Parathyroid adenoma (tissue), 2 donors: ENCODE measurements at regions not wholly inside any gene's neighbourhood (a gene's known extent, or its start where the extent isn't known, plus 50 kb on each side); places are given as distances from the start of the nearest gene placed in this dataset.

Source experiments
- H2AFZ ChIP-seq: fragments of 300-600 bp; sonication (generic); one replicate; pipeline ENCODE4 v1.7.0; 2017; ENCODE audit warnings: antibody characterized with exemption, mild to moderate bottlenecking
- H3K27ac ChIP-seq: fragments of 300-600 bp; sonication (generic); one replicate; pipeline ENCODE4 v1.7.0; 2017
- H3K27me3 ChIP-seq: fragments of 300-600 bp; sonication (generic); one replicate; pipeline ENCODE4 v1.7.0; 2017; ENCODE audit warnings: low read length; ENCODE audit not compliant: control insufficient read depth, insufficient read depth
- H3K36me3 ChIP-seq: fragments of 300-600 bp; sonication (generic); one replicate; pipeline ENCODE4 v1.7.0; 2017; ENCODE audit warnings: low read length; ENCODE audit not compliant: control insufficient read depth, insufficient read depth
- H3K4me1 ChIP-seq: fragments of 300-600 bp; sonication (generic); one replicate; pipeline ENCODE4 v1.7.0; 2017; ENCODE audit warnings: control low read depth
- H3K4me2 ChIP-seq: fragments of 300-600 bp; sonication (generic); one replicate; pipeline ENCODE4 v1.7.0; 2017; ENCODE audit warnings: low read length
- H3K4me3 ChIP-seq: fragments of 300-600 bp; sonication (generic); one replicate; pipeline ENCODE4 v1.7.0; 2017; ENCODE audit warnings: low read depth, low read length
- H3K79me2 ChIP-seq: fragments of 300-600 bp; sonication (generic); one replicate; pipeline ENCODE4 v1.7.0; 2017; ENCODE audit warnings: control low read depth
- H3K9ac ChIP-seq: fragments of 300-600 bp; sonication (generic); one replicate; pipeline ENCODE4 v1.7.0; 2017; ENCODE audit warnings: mild to moderate bottlenecking
- H3K9me3 ChIP-seq: fragments of 300-600 bp; sonication (generic); one replicate; pipeline ENCODE4 v1.7.0; 2017; ENCODE audit warnings: low read length; ENCODE audit not compliant: control insufficient read depth
- TF ChIP-seq, protein P1 (sequence below): fragments of 300-600 bp; sonication (generic); IDR thresholded peaks from one replicate; pipeline ENCODE4 v1.7.0; 2017; ENCODE audit warnings: antibody characterized with exemption, mild to moderate bottlenecking
- donor health status: primary hyperparathyroidism.

DNA sequence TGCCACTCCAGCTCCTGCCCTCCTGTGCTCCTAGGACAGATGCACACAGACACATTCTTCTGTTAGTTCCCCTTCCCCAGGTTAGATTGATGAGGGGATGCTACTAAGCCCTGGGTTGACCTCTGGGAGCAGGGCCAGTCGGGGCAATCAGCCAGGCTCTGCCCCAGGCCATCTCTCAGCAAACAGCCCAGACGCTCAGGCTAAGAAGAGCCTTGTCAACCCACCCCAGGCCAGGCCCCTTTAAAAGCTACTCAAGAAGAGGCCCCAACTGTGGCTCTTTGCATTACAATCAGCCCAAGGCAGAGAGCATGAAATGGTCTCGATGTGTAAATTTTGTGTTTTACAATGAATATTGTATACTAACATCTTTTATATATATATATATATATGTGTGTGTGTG, 107.4 kb downstream of the TFAP2A start:
- H3K36me3 ChIP-seq = no peaks in the 10 kb centered on the region
- no peaks in the 10 kb centered on the region for H3K9me3 ChIP-seq
- no peak overlapping the region for H3K4me2 ChIP-seq
- no peak overlapping the region for H3K4me3 ChIP-seq
- no peaks in the 10 kb centered on the region for H3K4me1 ChIP-seq
- no peaks in the 10 kb centered on the region for H3K79me2 ChIP-seq
- H3K27ac ChIP-seq = no peak overlapping the region
- H3K27me3 ChIP-seq = no peaks in the 10 kb centered on the region
- H2AFZ ChIP-seq = no peak overlapping the region
- no peak overlapping the region for H3K9ac ChIP-seq
- TF ChIP-seq, protein P1, sequence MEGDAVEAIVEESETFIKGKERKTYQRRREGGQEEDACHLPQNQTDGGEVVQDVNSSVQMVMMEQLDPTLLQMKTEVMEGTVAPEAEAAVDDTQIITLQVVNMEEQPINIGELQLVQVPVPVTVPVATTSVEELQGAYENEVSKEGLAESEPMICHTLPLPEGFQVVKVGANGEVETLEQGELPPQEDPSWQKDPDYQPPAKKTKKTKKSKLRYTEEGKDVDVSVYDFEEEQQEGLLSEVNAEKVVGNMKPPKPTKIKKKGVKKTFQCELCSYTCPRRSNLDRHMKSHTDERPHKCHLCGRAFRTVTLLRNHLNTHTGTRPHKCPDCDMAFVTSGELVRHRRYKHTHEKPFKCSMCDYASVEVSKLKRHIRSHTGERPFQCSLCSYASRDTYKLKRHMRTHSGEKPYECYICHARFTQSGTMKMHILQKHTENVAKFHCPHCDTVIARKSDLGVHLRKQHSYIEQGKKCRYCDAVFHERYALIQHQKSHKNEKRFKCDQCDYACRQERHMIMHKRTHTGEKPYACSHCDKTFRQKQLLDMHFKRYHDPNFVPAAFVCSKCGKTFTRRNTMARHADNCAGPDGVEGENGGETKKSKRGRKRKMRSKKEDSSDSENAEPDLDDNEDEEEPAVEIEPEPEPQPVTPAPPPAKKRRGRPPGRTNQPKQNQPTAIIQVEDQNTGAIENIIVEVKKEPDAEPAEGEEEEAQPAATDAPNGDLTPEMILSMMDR = no peak

DNA sequence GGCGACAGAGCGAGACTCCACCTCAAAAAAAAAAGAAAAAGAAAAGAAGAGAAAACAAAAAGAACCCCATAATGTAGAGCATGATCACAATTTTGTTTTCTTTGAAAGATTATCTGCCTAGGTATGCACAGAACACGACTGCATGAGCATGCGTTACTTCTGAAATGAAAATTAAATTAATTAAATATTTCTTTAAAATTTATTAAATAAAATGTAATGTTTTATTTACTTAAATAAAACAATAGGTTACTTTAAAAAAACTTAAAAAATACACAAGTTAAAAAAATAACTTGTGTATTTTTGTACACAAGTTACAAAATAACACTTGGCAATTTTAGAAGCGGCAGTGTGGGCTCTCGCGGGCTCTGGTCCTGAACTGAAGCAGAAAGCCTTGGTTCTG, 107.8 kb downstream of the TFAP2A start:
- no peaks in the 10 kb centered on the region for H3K36me3 ChIP-seq
- H3K4me2 ChIP-seq = no peak overlapping the region
- no peaks in the 10 kb centered on the region for H3K27me3 ChIP-seq
- no peak overlapping the region for H3K27ac ChIP-seq
- no peaks in the 10 kb centered on the region for H3K79me2 ChIP-seq
- H3K9me3 ChIP-seq = no peaks in the 10 kb centered on the region
- no peak overlapping the region for H3K4me3 ChIP-seq
- H3K9ac ChIP-seq = no peak overlapping the region
- TF ChIP-seq, protein P1 = no peak
- no peaks in the 10 kb centered on the region for H3K4me1 ChIP-seq
- no peak overlapping the region for H2AFZ ChIP-seq

DNA sequence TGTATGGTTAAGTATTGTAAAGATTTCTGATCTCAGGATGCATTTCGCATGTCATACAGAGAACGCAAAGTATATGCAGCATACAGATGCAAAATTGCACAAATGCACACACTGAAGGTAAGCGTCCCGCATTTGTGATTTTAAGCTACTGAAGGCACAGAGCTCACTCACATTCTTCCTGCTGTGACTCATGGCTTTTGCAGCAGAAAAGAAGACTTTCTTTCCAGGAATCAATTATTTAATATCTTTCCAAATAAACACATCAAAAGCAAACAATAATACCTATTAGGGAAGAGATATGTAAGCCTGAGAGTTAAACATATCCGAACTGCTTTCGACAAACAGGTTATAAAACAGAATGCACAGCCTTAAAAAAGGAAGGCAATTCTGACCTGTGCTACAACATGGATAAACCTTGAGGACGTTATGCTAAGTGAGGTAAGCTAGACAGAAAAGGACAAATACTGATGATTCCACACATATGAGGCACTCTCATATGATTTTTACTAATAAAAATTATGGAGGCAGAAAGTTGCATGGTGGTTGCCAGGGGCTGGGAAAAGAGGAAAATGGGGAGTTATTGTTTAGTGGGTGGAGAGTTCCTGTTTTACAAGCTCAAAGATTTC, 109.0 kb downstream of the TFAP2A start:
- H3K9me3 ChIP-seq = no peaks in the 10 kb centered on the region
- H3K4me3 ChIP-seq = no peak overlapping the region
- H2AFZ ChIP-seq = no peak overlapping the region
- no peak overlapping the region for H3K27ac ChIP-seq
- no peaks in the 10 kb centered on the region for H3K36me3 ChIP-seq
- TF ChIP-seq, protein P1 = no peak
- no peaks in the 10 kb centered on the region for H3K27me3 ChIP-seq
- no peaks in the 10 kb centered on the region for H3K4me1 ChIP-seq
- no peak overlapping the region for H3K4me2 ChIP-seq
- H3K9ac ChIP-seq = no peak overlapping the region
- H3K79me2 ChIP-seq = no peaks in the 10 kb centered on the region

DNA sequence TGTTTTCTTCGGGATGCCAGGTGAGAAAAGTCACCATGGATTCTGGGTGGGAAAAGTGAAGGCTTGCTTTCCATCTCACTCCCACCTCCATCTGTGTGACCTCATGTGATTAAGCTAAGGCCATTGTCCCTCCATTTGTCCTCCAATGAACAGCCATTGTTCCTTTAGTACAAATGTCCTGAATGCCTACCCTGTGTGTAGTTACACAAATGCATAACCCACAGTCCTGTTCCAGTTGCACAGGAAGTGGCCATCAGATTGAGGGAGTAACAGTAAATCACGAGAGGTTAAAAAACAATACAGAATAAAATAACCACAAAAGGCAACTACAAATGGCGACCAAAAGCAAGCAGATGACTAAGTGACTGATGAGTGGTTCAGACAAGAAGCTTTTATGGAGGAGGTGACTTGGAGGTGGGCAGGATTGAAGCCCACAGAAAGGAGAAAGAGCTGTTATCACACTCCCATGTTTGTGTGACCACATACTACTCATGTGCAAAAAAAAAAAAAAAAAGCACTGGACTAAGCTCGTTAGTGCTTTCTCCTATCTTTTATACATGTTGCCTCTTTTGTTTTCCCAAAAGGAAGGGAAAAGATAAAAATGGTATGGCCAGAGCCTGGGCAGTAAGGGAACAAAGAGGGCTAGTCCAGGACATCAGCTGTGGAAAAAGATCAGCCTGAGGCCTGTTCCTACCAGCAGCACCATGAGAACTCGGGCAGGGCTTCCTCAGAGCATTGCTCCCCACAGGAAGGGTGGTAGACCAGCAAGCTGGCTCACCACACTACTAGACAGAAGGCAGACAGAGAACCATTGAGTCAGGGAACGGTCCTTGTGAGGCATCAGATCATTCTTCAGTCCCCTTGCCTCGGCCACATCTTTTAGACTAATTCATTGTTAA, 111.0 kb downstream of the TFAP2A start:
- H3K9me3 ChIP-seq = no peaks in the 10 kb centered on the region
- H3K4me1 ChIP-seq = no peaks in the 10 kb centered on the region
- no peak overlapping the region for H3K4me3 ChIP-seq
- no peak overlapping the region for H3K9ac ChIP-seq
- no peaks in the 10 kb centered on the region for H3K36me3 ChIP-seq
- H2AFZ ChIP-seq = no peak overlapping the region
- no peak overlapping the region for H3K27ac ChIP-seq
- TF ChIP-seq, protein P1 = no peak
- H3K79me2 ChIP-seq = no peaks in the 10 kb centered on the region
- no peak overlapping the region for H3K4me2 ChIP-seq
- H3K27me3 ChIP-seq = no peaks in the 10 kb centered on the region
